ENCODE measurements at regions not wholly inside any gene's neighbourhood (a gene's known extent, or its start where the extent isn't known, plus 50 kb on each side); places are given as distances from the start of the nearest gene placed in this dataset.

- TF ChIP-seq CTCF (IDR thresholded peaks at IDR 0.05) (no peak), EP300 (IDR thresholded peaks at IDR 0.05) (no peak)
Measured at GRCh38 chr1:57850176-57850940, 426.5 kb upstream of the DAB1 start.
